Lung (tissue), 11 donors: ENCODE measurements at regions not wholly inside any gene's neighbourhood (a gene's known extent, or its start where the extent isn't known, plus 50 kb on each side); places are given as distances from the start of the nearest gene placed in this dataset.

Experiments
- ATAC-seq: fragments of 200-7000 bp; cut with Tn5 transposase; one replicate; pipeline ENCODE4 v1.9.1; 2020; ENCODE audit warnings: moderate number of reproducible peaks; ENCODE audit not compliant: insufficient read depth, low FRiP score
- DNase-seq, 3 donors: peaks; one replicate each; pipeline ENCODE4 v3.0.0-alpha.2; 2013 to 2017
- H3K27ac ChIP-seq, 2 donors: one replicate each; pipeline ENCODE4 v1.5.1; 2013; ENCODE audit warnings: mild to moderate bottlenecking in 2 of 2, moderate library complexity in 2 of 2, control low read depth in 1 of 2, inconsistent platforms in 1 of 2, low read depth in 1 of 2, low read length in 1 of 2
- H3K27me3 ChIP-seq, 3 donors: one replicate each; pipeline ENCODE4 v1.5.1; 2013; ENCODE audit warnings: low read length in 2 of 3; ENCODE audit not compliant: control insufficient read depth in 3 of 3, insufficient read depth in 3 of 3
- H3K36me3 ChIP-seq, 4 donors: one replicate each; pipeline ENCODE4 v1.5.1; 2013; ENCODE audit warnings: low read length in 4 of 4, mild to moderate bottlenecking in 1 of 4, moderate library complexity in 1 of 4; ENCODE audit not compliant: control insufficient read depth in 4 of 4, insufficient read depth in 4 of 4
- H3K4me1 ChIP-seq, 5 donors: one replicate each; pipeline ENCODE4 v1.5.1; 2013; ENCODE audit warnings: low read length in 5 of 5, mild to moderate bottlenecking in 2 of 5, moderate library complexity in 1 of 5; ENCODE audit not compliant: control insufficient read depth in 5 of 5, insufficient read depth in 5 of 5
- H3K4me3 ChIP-seq: one replicate; pipeline ENCODE4 v1.5.1; 2013; ENCODE audit warnings: mild to moderate bottlenecking, control low read depth, moderate library complexity
- H3K9ac ChIP-seq, 2 donors: one replicate each; pipeline ENCODE4 v1.5.1; 2013; ENCODE audit warnings: low read length in 2 of 2, control low read depth in 1 of 2; ENCODE audit not compliant: insufficient read depth in 1 of 2
- H3K9me3 ChIP-seq, 4 donors: one replicate each; pipeline ENCODE4 v1.5.1; 2013; ENCODE audit warnings: low read length in 3 of 4, mild to moderate bottlenecking in 1 of 4, moderate library complexity in 1 of 4; ENCODE audit not compliant: control insufficient read depth in 4 of 4, insufficient read depth in 3 of 4
- WGBS, 2 donors: extraction: QIAGEN DNeasy Blood & Tissue Kit; methylation state at CpG; one replicate each; pipeline ENCODE4 v1.1.7; 2013; 5-methylcytosine and 5-hydroxymethylcytosine counted together
- TF ChIP-seq, protein P1 (sequence below): IDR thresholded peaks from 2 replicates; pipeline ENCODE4 v1.5.1; 2012; ENCODE audit warnings: mild to moderate bottlenecking; ENCODE audit errors: control extremely low read depth, extremely low read depth
- donor health status: control.
- donor health status: control.
- donor health status: Bipolar disorder and iron deficiency.
- donor health status: healthy.
- donor health status: DM: yes; HTN: yes; CAD: no.

DNA sequence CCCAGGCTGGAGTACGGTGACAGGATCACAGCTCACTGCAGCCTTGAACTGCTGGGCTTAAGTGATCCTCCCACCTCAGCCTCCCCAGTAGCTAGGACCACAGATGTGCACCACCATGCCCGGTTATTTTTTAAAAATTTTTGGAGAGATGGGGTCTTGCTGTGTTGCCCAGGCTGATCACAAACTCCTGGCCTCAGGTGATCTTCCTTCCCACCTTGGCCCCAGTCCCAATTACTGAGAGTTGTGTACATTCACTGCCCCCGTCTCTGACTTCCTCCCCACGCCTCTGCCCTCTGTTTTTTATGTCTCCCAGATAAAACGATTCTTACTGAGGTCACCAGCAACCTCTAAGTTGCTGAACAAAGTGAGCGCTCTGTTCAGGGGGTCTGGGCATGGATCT lies 87.7 kb downstream of the LINGO1 start:
- H3K36me3 ChIP-seq, result no peaks in the 10 kb centered on the region
- no peaks in the 10 kb centered on the region for H3K27me3 ChIP-seq
- no peak overlapping the region for H3K9ac ChIP-seq
- no peak for DNase-seq
- H3K4me3 ChIP-seq, result no peak overlapping the region
- H3K27ac ChIP-seq, result no peak overlapping the region
- 69 to 72% methylated on average over 6 of the region's 6 CpGs for WGBS, 2 donors
- H3K9me3 ChIP-seq, result peaks cover 0 to 4% (median 0%) of the 10 kb centered on the region in 4 donors
- TF ChIP-seq, protein P1, sequence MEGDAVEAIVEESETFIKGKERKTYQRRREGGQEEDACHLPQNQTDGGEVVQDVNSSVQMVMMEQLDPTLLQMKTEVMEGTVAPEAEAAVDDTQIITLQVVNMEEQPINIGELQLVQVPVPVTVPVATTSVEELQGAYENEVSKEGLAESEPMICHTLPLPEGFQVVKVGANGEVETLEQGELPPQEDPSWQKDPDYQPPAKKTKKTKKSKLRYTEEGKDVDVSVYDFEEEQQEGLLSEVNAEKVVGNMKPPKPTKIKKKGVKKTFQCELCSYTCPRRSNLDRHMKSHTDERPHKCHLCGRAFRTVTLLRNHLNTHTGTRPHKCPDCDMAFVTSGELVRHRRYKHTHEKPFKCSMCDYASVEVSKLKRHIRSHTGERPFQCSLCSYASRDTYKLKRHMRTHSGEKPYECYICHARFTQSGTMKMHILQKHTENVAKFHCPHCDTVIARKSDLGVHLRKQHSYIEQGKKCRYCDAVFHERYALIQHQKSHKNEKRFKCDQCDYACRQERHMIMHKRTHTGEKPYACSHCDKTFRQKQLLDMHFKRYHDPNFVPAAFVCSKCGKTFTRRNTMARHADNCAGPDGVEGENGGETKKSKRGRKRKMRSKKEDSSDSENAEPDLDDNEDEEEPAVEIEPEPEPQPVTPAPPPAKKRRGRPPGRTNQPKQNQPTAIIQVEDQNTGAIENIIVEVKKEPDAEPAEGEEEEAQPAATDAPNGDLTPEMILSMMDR, result no peak
- no peak for ATAC-seq
- H3K4me1 ChIP-seq, result peaks cover 0 to 23% (median 11%) of the 10 kb centered on the region in 5 donors

DNA sequence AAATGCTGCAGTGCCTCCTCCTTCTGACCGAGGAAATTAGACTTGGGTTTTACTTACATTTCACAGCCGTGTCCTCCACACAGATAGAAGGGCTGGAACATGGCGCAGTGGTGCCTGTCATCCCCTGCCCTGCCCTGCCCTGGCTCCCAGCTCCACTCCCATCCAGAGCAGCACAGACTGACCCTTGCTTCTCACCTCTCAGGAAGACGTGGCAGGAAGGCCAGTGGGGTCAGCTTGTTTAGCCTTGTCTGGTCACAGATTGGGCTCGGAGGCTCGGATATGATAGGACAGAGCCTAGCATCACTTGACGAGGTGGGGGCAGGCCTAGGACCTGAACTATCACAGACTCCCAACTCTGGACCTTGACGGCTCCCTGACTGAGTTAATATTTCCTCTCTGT lies 88.5 kb downstream of the LINGO1 start:
- H3K9me3 ChIP-seq, result peaks cover 0 to 4% (median 0%) of the 10 kb centered on the region in 4 donors
- TF ChIP-seq, protein P1, result no peak
- DNase-seq (no peak), ATAC-seq (no peak)
- no peak overlapping the region for H3K4me3 ChIP-seq
- no peak overlapping the region for H3K9ac ChIP-seq
- peaks cover 0 to 25% (median 13%) of the 10 kb centered on the region in 5 donors for H3K4me1 ChIP-seq
- H3K27ac ChIP-seq, result no peak overlapping the region
- H3K27me3 ChIP-seq, result no peaks in the 10 kb centered on the region
- WGBS, 2 donors, result 80 to 87% methylated on average over 8 of the region's 8 CpGs
- H3K36me3 ChIP-seq, result no peaks in the 10 kb centered on the region

DNA sequence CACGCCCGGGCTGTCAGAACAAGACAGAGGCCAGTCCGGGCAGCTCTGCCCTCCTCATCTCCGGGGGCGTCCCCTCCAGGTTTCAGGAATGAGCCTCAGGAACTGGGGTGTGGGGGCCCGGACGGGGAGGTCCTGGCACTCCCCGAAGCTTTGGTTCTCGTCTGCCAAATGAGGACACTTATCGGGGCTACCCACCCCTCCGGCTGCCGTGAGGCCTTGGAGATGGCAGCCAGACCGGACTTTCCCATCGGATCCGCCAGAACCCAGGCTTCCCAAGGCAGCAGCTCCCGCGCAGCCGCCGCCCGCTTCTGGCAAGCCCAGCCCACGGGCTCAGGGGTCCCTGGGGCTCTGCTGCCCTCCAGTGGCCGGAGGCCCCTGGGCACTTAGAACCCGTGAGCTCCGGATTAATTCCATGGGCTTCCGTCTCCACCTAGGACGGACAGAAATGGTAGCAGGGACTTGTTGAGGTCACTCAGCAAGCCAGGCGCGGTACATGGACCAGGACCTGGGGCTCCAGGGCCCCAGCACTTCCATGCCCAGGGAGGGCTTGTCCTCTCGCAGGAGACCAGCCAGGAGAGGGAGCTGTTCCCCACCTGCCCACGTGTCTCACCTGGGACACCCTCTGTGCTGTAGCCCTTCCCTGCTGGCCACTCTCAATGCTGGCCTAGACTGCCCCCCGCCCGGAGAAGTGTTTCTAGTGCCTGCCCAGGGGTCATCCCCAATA lies 89.4 kb downstream of the LINGO1 start:
- no peaks in the 10 kb centered on the region for H3K27me3 ChIP-seq
- H3K4me3 ChIP-seq, result peak overlapping the region; percentile 11
- H3K9me3 ChIP-seq, result peaks cover 0 to 4% (median 0%) of the 10 kb centered on the region in 4 donors
- H3K27ac ChIP-seq, result peak overlapping the region in 1 of 2 donors; percentile 12
- DNase-seq (peak; percentile 90 to 94 (median 91)), ATAC-seq (peak; percentile 92)
- H3K4me1 ChIP-seq, result peaks cover 0 to 30% (median 13%) of the 10 kb centered on the region in 5 donors
- H3K36me3 ChIP-seq, result no peaks in the 10 kb centered on the region
- H3K9ac ChIP-seq, result peak overlapping the region in 1 of 2 donors; percentile 51
- TF ChIP-seq, protein P1, result peak; percentile 97
- 5% methylated on average over 29 to 32 of the region's 32 CpGs for WGBS, 2 donors
